ENCODE measurements at regions not wholly inside any gene's neighbourhood (a gene's known extent, or its start where the extent isn't known, plus 50 kb on each side); places are given as distances from the start of the nearest gene placed in this dataset.

- Histone ChIP-seq H3K9me2 (replicated peaks; ENCODE audit: insufficient read depth) (no peaks in the 10 kb centered on the region), H3K4me2 (no peak overlapping the region), H3K9me3 (ENCODE audit: low read depth) (no peaks in the 10 kb centered on the region), H3K36me3 (replicated peaks; ENCODE audit: insufficient read depth, low read depth) (no peaks in the 10 kb centered on the region), H3K79me2 (no peaks in the 10 kb centered on the region), H3K27me3 (no peaks in the 10 kb centered on the region), H4K20me1 (ENCODE audit: insufficient read depth, poor library complexity, severe bottlenecking) (no peaks in the 10 kb centered on the region), H2AFZ (no peak overlapping the region), H3K4me1 (ENCODE audit: insufficient read depth) (no peaks in the 10 kb centered on the region), H3K27ac (no peak overlapping the region), H3K4me3 (no peak overlapping the region)
- WGBS (ENCODE audit: low lambda C conversion rate, missing lambda C conversion rate) = 73% methylated on average over 2 of the region's 2 CpGs
- DNase-seq (ENCODE audit: low spot score) = no peak
- TF ChIP-seq EZH2 (IDR thresholded peaks at IDR 0.05; ENCODE audit: borderline replicate concordance) (no peak), EZH2phosphoT487 (IDR thresholded peaks at IDR 0.05; ENCODE audit: low read depth, severe bottlenecking, unreplicated experiment) (no peak), CTCF (IDR thresholded peaks at IDR 0.05; ENCODE audit: poor library complexity) (no peak)
Measured at GRCh38 chr17:59492091-59492451, 73.3 kb upstream of the DHX40 start.

- Histone ChIP-seq H3K36me3 (replicated peaks; ENCODE audit: insufficient read depth, low read depth) (no peaks in the 10 kb centered on the region), H2AFZ (no peak overlapping the region), H3K4me3 (no peak overlapping the region), H3K27me3 (no peaks in the 10 kb centered on the region), H3K27ac (no peak overlapping the region), H3K9me3 (ENCODE audit: low read depth) (no peaks in the 10 kb centered on the region), H3K79me2 (no peaks in the 10 kb centered on the region), H4K20me1 (ENCODE audit: insufficient read depth, poor library complexity, severe bottlenecking) (no peaks in the 10 kb centered on the region), H3K4me1 (ENCODE audit: insufficient read depth) (no peaks in the 10 kb centered on the region), H3K9me2 (replicated peaks; ENCODE audit: insufficient read depth) (no peaks in the 10 kb centered on the region), H3K4me2 (no peak overlapping the region)
- 81% methylated on average over 3 of the region's 3 CpGs for WGBS (ENCODE audit: low lambda C conversion rate, missing lambda C conversion rate)
- no peak for TF ChIP-seq CTCF (IDR thresholded peaks at IDR 0.05; ENCODE audit: poor library complexity)
- no peak for TF ChIP-seq EZH2phosphoT487 (IDR thresholded peaks at IDR 0.05; ENCODE audit: low read depth, severe bottlenecking, unreplicated experiment)
- TF ChIP-seq EZH2 (IDR thresholded peaks at IDR 0.05; ENCODE audit: borderline replicate concordance) = no peak
- DNase-seq (ENCODE audit: low spot score) = no peak
Measured at GRCh38 chr17:59493867-59494266, 71.5 kb upstream of the DHX40 start.

- no peak overlapping the region for H3K4me3 ChIP-seq
- no peaks in the 10 kb centered on the region for H3K79me2 ChIP-seq
- H3K36me3 ChIP-seq (replicated peaks; ENCODE audit: insufficient read depth, low read depth) = no peaks in the 10 kb centered on the region
- peaks cover 3% of the 10 kb centered on the region for H3K4me1 ChIP-seq (ENCODE audit: insufficient read depth)
- no peaks in the 10 kb centered on the region for H3K9me2 ChIP-seq (replicated peaks; ENCODE audit: insufficient read depth)
- TF ChIP-seq EZH2phosphoT487 (IDR thresholded peaks at IDR 0.05; ENCODE audit: low read depth, severe bottlenecking, unreplicated experiment) = no peak
- TF ChIP-seq CTCF (IDR thresholded peaks at IDR 0.05; ENCODE audit: poor library complexity) = no peak
- no peak for TF ChIP-seq EZH2 (IDR thresholded peaks at IDR 0.05; ENCODE audit: borderline replicate concordance)
- no peak for DNase-seq (ENCODE audit: low spot score)
- H4K20me1 ChIP-seq (ENCODE audit: insufficient read depth, poor library complexity, severe bottlenecking) = no peaks in the 10 kb centered on the region
- H3K4me2 ChIP-seq = no peak overlapping the region
- no peaks in the 10 kb centered on the region for H3K27me3 ChIP-seq
- H2AFZ ChIP-seq = no peak overlapping the region
- no peak overlapping the region for H3K27ac ChIP-seq
- no peaks in the 10 kb centered on the region for H3K9me3 ChIP-seq (ENCODE audit: low read depth)
- WGBS (ENCODE audit: low lambda C conversion rate, missing lambda C conversion rate) = 73% methylated on average over 12 of the region's 12 CpGs
Measured at GRCh38 chr17:59494757-59495368, 70.5 kb upstream of the DHX40 start.

GRCh38 chr17:59496178-59496577 lies 69.2 kb upstream of the DHX40 start:
- no peak overlapping the region for H2AFZ ChIP-seq
- DNase-seq (ENCODE audit: low spot score) = no peak
- no peak overlapping the region for H3K27ac ChIP-seq
- no peaks in the 10 kb centered on the region for H3K9me3 ChIP-seq (ENCODE audit: low read depth)
- H3K9me2 ChIP-seq (replicated peaks; ENCODE audit: insufficient read depth) = no peaks in the 10 kb centered on the region
- H3K27me3 ChIP-seq = no peaks in the 10 kb centered on the region
- no peaks in the 10 kb centered on the region for H4K20me1 ChIP-seq (ENCODE audit: insufficient read depth, poor library complexity, severe bottlenecking)
- no peaks in the 10 kb centered on the region for H3K79me2 ChIP-seq
- H3K4me2 ChIP-seq = no peak overlapping the region
- H3K36me3 ChIP-seq (replicated peaks; ENCODE audit: insufficient read depth, low read depth) = no peaks in the 10 kb centered on the region
- no peak overlapping the region for H3K4me3 ChIP-seq
- TF ChIP-seq CTCF (IDR thresholded peaks at IDR 0.05; ENCODE audit: poor library complexity) (no peak), EZH2phosphoT487 (IDR thresholded peaks at IDR 0.05; ENCODE audit: low read depth, severe bottlenecking, unreplicated experiment) (no peak), EZH2 (IDR thresholded peaks at IDR 0.05; ENCODE audit: borderline replicate concordance) (no peak)
- WGBS (ENCODE audit: low lambda C conversion rate, missing lambda C conversion rate) = 100% methylated on average over 1 of the region's 1 CpG
- H3K4me1 ChIP-seq (ENCODE audit: insufficient read depth) = peaks cover 3% of the 10 kb centered on the region

All from hepatocyte (in vitro differentiated cells).